ENCODE measurements at regions not wholly inside any gene's neighbourhood (a gene's known extent, or its start where the extent isn't known, plus 50 kb on each side); places are given as distances from the start of the nearest gene placed in this dataset.

DNA sequence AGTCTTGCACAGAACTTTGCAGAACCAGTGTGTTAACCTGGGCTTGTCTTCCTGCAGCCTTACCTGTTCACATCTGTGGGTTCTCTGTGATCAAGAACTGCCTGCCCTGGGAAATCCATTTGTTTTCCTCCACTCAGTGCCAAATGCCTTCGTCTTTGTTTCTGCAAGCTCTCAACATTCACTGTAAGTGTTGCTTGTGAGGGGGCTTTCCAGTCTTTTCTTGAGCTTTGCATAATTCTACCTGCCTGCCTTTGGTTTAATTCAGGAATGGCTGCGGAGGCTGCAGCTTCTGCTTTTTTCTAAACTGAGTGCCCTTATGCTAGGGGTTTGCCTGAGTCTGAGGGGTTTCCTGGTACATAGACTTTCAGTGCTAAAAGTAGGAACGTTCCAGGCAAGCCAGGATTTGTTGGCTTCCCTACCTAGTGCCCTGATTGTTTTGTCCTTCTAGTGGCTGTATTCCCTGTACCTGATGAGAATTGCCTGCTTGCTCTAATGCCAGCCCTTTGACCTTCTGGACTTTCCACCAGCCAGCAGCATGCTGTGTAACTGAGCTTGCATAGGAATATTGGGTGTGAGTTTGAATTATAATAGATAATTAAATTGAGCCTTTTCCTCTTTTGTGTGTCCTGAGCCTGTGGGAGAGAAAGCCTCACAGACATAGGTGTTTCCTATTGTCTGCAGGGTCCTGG lies 96.6 kb upstream of the CLSTN2 start:
- Histone ChIP-seq H3K27me3 (ENCODE audit: control insufficient read depth, insufficient read depth, low read length) (no peaks in the 10 kb centered on the region), H3K4me3 (ENCODE audit: low read depth, low read length) (no peak overlapping the region), H3K36me3 (ENCODE audit: control insufficient read depth, insufficient read depth, low read length) (no peaks in the 10 kb centered on the region)
- TF ChIP-seq, protein P1, sequence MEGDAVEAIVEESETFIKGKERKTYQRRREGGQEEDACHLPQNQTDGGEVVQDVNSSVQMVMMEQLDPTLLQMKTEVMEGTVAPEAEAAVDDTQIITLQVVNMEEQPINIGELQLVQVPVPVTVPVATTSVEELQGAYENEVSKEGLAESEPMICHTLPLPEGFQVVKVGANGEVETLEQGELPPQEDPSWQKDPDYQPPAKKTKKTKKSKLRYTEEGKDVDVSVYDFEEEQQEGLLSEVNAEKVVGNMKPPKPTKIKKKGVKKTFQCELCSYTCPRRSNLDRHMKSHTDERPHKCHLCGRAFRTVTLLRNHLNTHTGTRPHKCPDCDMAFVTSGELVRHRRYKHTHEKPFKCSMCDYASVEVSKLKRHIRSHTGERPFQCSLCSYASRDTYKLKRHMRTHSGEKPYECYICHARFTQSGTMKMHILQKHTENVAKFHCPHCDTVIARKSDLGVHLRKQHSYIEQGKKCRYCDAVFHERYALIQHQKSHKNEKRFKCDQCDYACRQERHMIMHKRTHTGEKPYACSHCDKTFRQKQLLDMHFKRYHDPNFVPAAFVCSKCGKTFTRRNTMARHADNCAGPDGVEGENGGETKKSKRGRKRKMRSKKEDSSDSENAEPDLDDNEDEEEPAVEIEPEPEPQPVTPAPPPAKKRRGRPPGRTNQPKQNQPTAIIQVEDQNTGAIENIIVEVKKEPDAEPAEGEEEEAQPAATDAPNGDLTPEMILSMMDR (IDR thresholded peaks at IDR 0.05; ENCODE audit: insufficient read depth, low read length, poor library complexity, severe bottlenecking) = no peak
- no peak for DNase-seq (ENCODE audit: low read depth)

GRCh38 chr3:139836698-139837464 lies 98.1 kb upstream of the CLSTN2 start:
- no peak for DNase-seq (ENCODE audit: low read depth)
- TF ChIP-seq, protein P1 (IDR thresholded peaks at IDR 0.05; ENCODE audit: insufficient read depth, low read length, poor library complexity, severe bottlenecking) = no peak
- no peak overlapping the region for H3K4me3 ChIP-seq (ENCODE audit: low read depth, low read length)
- H3K27me3 ChIP-seq (ENCODE audit: control insufficient read depth, insufficient read depth, low read length) = no peaks in the 10 kb centered on the region
- no peaks in the 10 kb centered on the region for H3K36me3 ChIP-seq (ENCODE audit: control insufficient read depth, insufficient read depth, low read length)

- no peak for DNase-seq (ENCODE audit: low read depth)
- H3K27me3 ChIP-seq (ENCODE audit: control insufficient read depth, insufficient read depth, low read length) = no peaks in the 10 kb centered on the region
- no peak overlapping the region for H3K4me3 ChIP-seq (ENCODE audit: low read depth, low read length)
- H3K36me3 ChIP-seq (ENCODE audit: control insufficient read depth, insufficient read depth, low read length) = no peaks in the 10 kb centered on the region
- TF ChIP-seq, protein P1 (IDR thresholded peaks at IDR 0.05; ENCODE audit: insufficient read depth, low read length, poor library complexity, severe bottlenecking) = no peak
Observed at GRCh38 chr3:139835830-139836683, 98.9 kb upstream of the CLSTN2 start.

DNA sequence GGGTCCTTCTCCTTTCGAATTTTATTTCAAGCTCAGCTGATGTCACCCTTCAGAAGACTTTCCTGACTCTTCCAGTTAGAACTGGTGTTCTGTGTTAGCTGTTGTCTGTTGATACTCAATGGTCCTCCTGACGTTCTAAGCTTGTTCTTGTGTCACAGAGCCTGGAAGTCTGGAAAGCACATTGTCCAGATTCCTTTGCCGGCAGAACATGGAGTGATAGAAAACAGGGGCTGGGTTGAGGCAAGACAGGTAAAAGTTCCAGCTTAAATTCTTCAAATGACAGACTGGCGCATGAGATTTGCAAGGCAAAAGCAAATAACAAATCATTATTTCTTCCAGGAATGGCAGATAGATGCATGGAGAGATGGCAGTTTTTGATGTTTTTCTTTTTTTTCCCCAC lies 102.0 kb upstream of the CLSTN2 start:
- no peak for DNase-seq (ENCODE audit: low read depth)
- TF ChIP-seq, protein P1 (IDR thresholded peaks at IDR 0.05; ENCODE audit: insufficient read depth, low read length, poor library complexity, severe bottlenecking) = no peak
- Histone ChIP-seq H3K27me3 (ENCODE audit: control insufficient read depth, insufficient read depth, low read length) (no peaks in the 10 kb centered on the region), H3K36me3 (ENCODE audit: control insufficient read depth, insufficient read depth, low read length) (no peaks in the 10 kb centered on the region), H3K4me3 (ENCODE audit: low read depth, low read length) (no peak overlapping the region)

DNA sequence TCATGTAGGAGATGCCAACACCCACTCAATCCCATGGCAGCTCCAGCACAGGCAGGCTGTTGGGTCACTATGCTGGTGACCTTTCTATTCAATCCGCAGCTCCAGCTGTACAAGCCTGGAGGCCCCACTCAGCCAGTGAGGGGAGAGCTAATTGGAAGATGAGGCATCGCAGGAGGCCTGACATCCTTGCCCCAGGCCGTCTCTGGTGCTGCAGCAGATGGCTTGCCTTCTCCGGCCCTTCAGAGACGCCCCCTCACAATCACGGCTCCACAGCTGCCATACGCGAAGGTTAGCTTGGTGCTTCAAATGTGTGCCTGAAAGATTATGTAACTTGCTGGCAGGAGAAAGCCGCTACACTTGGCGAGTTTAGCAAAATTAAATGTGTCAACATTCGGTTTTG lies 104.2 kb upstream of the CLSTN2 start:
- Histone ChIP-seq H3K27me3 (ENCODE audit: control insufficient read depth, insufficient read depth, low read length) (no peaks in the 10 kb centered on the region), H3K4me3 (ENCODE audit: low read depth, low read length) (no peak overlapping the region), H3K36me3 (ENCODE audit: control insufficient read depth, insufficient read depth, low read length) (no peaks in the 10 kb centered on the region)
- no peak for DNase-seq (ENCODE audit: low read depth)
- TF ChIP-seq, protein P1 (IDR thresholded peaks at IDR 0.05; ENCODE audit: insufficient read depth, low read length, poor library complexity, severe bottlenecking) = no peak
